C4-2B (cell line): ENCODE measurements at regions not wholly inside any gene's neighbourhood (a gene's known extent, or its start where the extent isn't known, plus 50 kb on each side); places are given as distances from the start of the nearest gene placed in this dataset.

Experiments
- H3K27ac ChIP-seq: fragments of 450-650 bp; 2 replicates; pipeline ENCODE4 v1.5.1; 2017
- CTCF ChIP-seq: fragments of 450-650 bp; conservative IDR thresholded peaks from 2 replicates; pipeline ENCODE4 v1.5.1; 2017; ENCODE audit warnings: mild to moderate bottlenecking
- ZFX ChIP-seq: fragments of 450-650 bp; IDR thresholded peaks from 2 replicates; pipeline ENCODE4 v1.6.1; 2017

- H3K27ac ChIP-seq = no peak overlapping the region
- TF ChIP-seq ZFX = no peak
- no peak for TF ChIP-seq CTCF
Observed at GRCh38 chr13:76750126-76750525, 136.1 kb downstream of the KCTD12 start.

GRCh38 chr13:76745261-76746200, 140.7 kb downstream of the KCTD12 start:
- H3K27ac ChIP-seq = no peak overlapping the region
- TF ChIP-seq CTCF (no peak), ZFX (no peak)

GRCh38 chr13:76741624-76742023, 144.6 kb downstream of the KCTD12 start:
- TF ChIP-seq CTCF (no peak), ZFX (no peak)
- H3K27ac ChIP-seq = no peak overlapping the region

DNA sequence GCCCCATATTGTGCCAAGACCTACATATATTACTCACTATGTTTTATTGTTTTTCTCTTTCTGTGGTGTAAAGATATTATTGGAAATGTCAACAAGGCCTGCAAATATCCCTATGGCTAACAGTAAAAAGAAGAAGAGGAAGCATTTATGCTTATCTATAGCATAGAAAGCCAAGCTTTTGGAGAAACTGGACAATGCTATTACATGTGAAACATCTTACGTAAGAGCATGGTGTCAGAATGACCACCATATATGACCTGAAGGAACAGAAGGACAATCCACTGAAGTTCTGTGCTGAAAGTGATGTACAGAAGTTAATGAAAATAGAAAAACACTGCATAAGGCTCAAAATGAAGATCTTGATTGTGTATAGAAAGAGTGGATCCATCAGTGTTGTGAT, 145.2 kb downstream of the KCTD12 start:
- TF ChIP-seq ZFX = no peak
- no peak for TF ChIP-seq CTCF
- H3K27ac ChIP-seq = no peak overlapping the region

GRCh38 chr13:76738616-76739015, 147.6 kb downstream of the KCTD12 start:
- no peak for TF ChIP-seq ZFX
- TF ChIP-seq CTCF = no peak
- H3K27ac ChIP-seq = no peak overlapping the region

DNA sequence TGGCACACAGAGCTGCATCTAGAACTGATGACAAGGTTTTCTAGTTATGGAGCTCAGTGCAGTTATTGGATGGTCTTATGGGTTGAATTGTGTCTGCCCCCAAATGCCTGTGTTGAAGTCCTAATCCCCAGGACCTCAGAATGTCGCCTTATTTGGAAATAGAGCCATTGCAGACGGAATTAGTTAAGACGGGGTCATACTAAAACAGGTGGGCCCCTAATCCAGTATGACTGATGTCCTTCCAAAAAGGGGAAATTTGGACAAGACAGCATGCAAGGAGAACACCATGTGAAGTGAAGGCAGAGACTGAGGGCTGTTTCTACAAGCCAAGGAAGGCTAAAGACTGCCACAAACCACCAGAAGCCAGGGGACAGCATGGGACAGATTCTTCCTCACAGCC, 148.7 kb downstream of the KCTD12 start:
- TF ChIP-seq ZFX = no peak
- no peak for TF ChIP-seq CTCF
- H3K27ac ChIP-seq = no peak overlapping the region

DNA sequence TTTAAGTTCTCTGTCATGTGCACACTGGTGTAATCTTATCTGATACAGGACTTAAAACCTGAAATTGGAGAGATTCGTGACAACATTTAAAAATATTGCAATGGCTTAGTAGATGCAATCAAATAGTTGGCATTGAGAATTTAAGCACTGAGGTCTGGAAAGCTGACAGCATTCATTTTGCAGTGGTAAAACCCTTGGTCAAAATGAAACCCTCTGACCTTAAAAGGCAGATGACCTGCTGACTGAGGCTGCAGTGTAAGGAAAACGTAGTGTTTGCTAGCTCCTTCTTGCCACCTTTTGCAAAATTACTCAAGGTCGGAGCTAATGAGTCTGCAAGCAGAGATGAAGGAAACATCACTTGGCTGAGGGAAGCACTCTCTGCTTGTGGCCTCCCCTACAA, 150.6 kb downstream of the KCTD12 start:
- no peak overlapping the region for H3K27ac ChIP-seq
- TF ChIP-seq ZFX = no peak
- TF ChIP-seq CTCF = no peak
